DND-41 (cell line): ENCODE measurements at regions not wholly inside any gene's neighbourhood (a gene's known extent, or its start where the extent isn't known, plus 50 kb on each side); places are given as distances from the start of the nearest gene placed in this dataset.

ENCODE experiments used
- ATAC-seq: fragments of 200-7000 bp; cut with Tn5 transposase; 3 replicates; pipeline ENCODE4 v1.9.1; 2021; ENCODE audit warnings: low read depth; ENCODE audit not compliant: insufficient read depth
- DNase-seq: peaks from one replicate; pipeline ENCODE4 v3.0.0-alpha.2; 2020
- H2AFZ ChIP-seq: 2 replicates; pipeline ENCODE4 v1.6.0; 2012; ENCODE audit warnings: low read depth, low read length
- H3K27ac ChIP-seq: 2 replicates; pipeline ENCODE4 v1.5.1; 2012; ENCODE audit warnings: low read length, inconsistent platforms
- H3K27me3 ChIP-seq: fragments of 200-600 bp; sonication (generic); 2 replicates; pipeline ENCODE4 v1.6.0; 2012; ENCODE audit warnings: low read length, mild to moderate bottlenecking, inconsistent platforms; ENCODE audit not compliant: insufficient read depth, poor library complexity
- H3K36me3 ChIP-seq: 2 replicates; pipeline ENCODE4 v1.5.1; 2012; ENCODE audit warnings: low read length, inconsistent platforms; ENCODE audit not compliant: insufficient read depth
- H3K4me1 ChIP-seq: 2 replicates; pipeline ENCODE4 v1.5.1; 2012; ENCODE audit warnings: mild to moderate bottlenecking, low read length; ENCODE audit not compliant: insufficient read depth
- H3K4me2 ChIP-seq: 2 replicates; pipeline ENCODE4 v1.6.0; 2012; ENCODE audit warnings: mild to moderate bottlenecking, moderate library complexity, low read length, inconsistent platforms; ENCODE audit not compliant: insufficient read depth
- H3K4me3 ChIP-seq, 2 experiments: fragments of 200-600 bp in 1 of 2; shearing (Covaris generic) in 1 of 2; 2 replicates each; pipeline ENCODE4 v1.5.1; 2012 to 2016; ENCODE audit warnings: inconsistent platforms in 2 of 2, low read length in 2 of 2, mild to moderate bottlenecking in 2 of 2, low read depth in 1 of 2, moderate library complexity in 1 of 2
- H3K79me2 ChIP-seq: 2 replicates; pipeline ENCODE4 v1.6.0; 2012; ENCODE audit warnings: low read length, inconsistent platforms; ENCODE audit not compliant: insufficient read depth
- H3K9ac ChIP-seq: 2 replicates; pipeline ENCODE4 v1.6.0; 2012; ENCODE audit warnings: low read depth, mild to moderate bottlenecking, inconsistent platforms, low read length, moderate library complexity
- H3K9me3 ChIP-seq: 2 replicates; pipeline ENCODE4 v1.5.1; 2012; ENCODE audit warnings: low read length, moderate library complexity, mild to moderate bottlenecking, inconsistent platforms; ENCODE audit not compliant: insufficient read depth, severe bottlenecking
- H4K20me1 ChIP-seq: 2 replicates; pipeline ENCODE4 v1.6.0; 2012; ENCODE audit warnings: low read length; ENCODE audit not compliant: insufficient read depth
- CTCF ChIP-seq: IDR thresholded peaks from 2 replicates; pipeline ENCODE4 v1.5.1; 2012; ENCODE audit warnings: borderline replicate concordance, low read length, moderate library complexity, mild to moderate bottlenecking; ENCODE audit not compliant: poor library complexity, severe bottlenecking; ENCODE audit errors: extremely low read depth
- EZH2 ChIP-seq: IDR thresholded peaks from 3 replicates; pipeline ENCODE4 v1.6.1; 2012; ENCODE audit warnings: borderline replicate concordance, low read depth, mild to moderate bottlenecking, moderate library complexity, low read length, inconsistent platforms; ENCODE audit not compliant: severe bottlenecking

- H3K9me3 ChIP-seq, result no peaks in the 10 kb centered on the region
- no peaks in the 10 kb centered on the region for H3K27me3 ChIP-seq
- no peak overlapping the region for H2AFZ ChIP-seq
- no peak overlapping the region for H3K4me2 ChIP-seq
- no peaks in the 10 kb centered on the region for H3K4me1 ChIP-seq
- DNase-seq (no peak), ATAC-seq (no peak)
- no peak overlapping the region for H3K27ac ChIP-seq
- no peak overlapping the region for H3K9ac ChIP-seq
- no peaks in the 10 kb centered on the region for H4K20me1 ChIP-seq
- TF ChIP-seq EZH2, result no peak
- H3K4me3 ChIP-seq, result no peak overlapping the region
- no peaks in the 10 kb centered on the region for H3K36me3 ChIP-seq
- no peaks in the 10 kb centered on the region for H3K79me2 ChIP-seq
Observed at GRCh38 chr1:171424494-171424893, 60.8 kb upstream of the PRRC2C start.

GRCh38 chr1:171426645-171427044, 58.7 kb upstream of the PRRC2C start:
- no peaks in the 10 kb centered on the region for H3K4me1 ChIP-seq
- no peak for DNase-seq
- no peaks in the 10 kb centered on the region for H3K27me3 ChIP-seq
- H3K36me3 ChIP-seq, result no peaks in the 10 kb centered on the region
- no peak overlapping the region for H3K9ac ChIP-seq
- H3K9me3 ChIP-seq, result no peaks in the 10 kb centered on the region
- no peak overlapping the region for H3K4me3 ChIP-seq
- TF ChIP-seq CTCF, result no peak
- no peak for TF ChIP-seq EZH2
- H2AFZ ChIP-seq, result no peak overlapping the region
- ATAC-seq, result 0 out of 3 replicates have a peak, but pooled peaks have one; percentile 45
- H3K4me2 ChIP-seq, result no peak overlapping the region
- H4K20me1 ChIP-seq, result no peaks in the 10 kb centered on the region
- H3K27ac ChIP-seq, result no peak overlapping the region
- H3K79me2 ChIP-seq, result no peaks in the 10 kb centered on the region

GRCh38 chr1:171427852-171428471, 57.4 kb upstream of the PRRC2C start:
- Histone ChIP-seq H3K27me3 (no peaks in the 10 kb centered on the region), H3K79me2 (no peaks in the 10 kb centered on the region), H4K20me1 (no peaks in the 10 kb centered on the region), H3K4me1 (no peaks in the 10 kb centered on the region), H3K9me3 (no peaks in the 10 kb centered on the region), H3K4me3 (no peak overlapping the region), H3K9ac (no peak overlapping the region), H3K36me3 (no peaks in the 10 kb centered on the region), H2AFZ (no peak overlapping the region), H3K4me2 (no peak overlapping the region), H3K27ac (no peak overlapping the region)
- DNase-seq (no peak), ATAC-seq (no peak)
- no peak for TF ChIP-seq CTCF
- TF ChIP-seq EZH2, result no peak

DNA sequence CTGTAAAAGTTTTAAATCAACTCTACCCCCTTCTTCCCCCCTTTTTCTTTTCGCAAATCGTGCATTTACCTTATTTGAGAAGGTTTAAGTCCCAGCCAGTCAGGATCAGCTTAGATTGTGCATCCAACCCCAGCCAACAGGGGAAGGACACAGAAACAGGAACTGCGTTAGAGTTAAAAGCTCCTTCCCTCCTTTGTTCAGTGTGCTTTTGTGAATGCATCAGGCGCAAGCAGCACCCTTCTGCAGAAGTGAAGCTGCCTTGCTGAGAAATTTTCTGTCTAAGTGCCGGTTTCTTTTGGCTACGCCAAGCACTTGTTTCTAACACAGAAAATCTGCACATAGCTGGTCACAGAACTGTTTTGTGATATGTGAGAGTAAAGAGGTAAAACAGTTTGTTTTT, 56.2 kb upstream of the PRRC2C start:
- Histone ChIP-seq H3K36me3 (no peaks in the 10 kb centered on the region), H2AFZ (no peak overlapping the region), H3K4me3 (no peak overlapping the region), H3K9me3 (no peaks in the 10 kb centered on the region), H3K9ac (no peak overlapping the region), H3K27ac (no peak overlapping the region), H3K27me3 (no peaks in the 10 kb centered on the region), H4K20me1 (no peaks in the 10 kb centered on the region), H3K4me2 (no peak overlapping the region), H3K79me2 (no peaks in the 10 kb centered on the region), H3K4me1 (peaks cover 1% of the 10 kb centered on the region; the same call in 1 of the 2 replicates)
- no peak for TF ChIP-seq CTCF
- TF ChIP-seq EZH2, result no peak
- ATAC-seq (no peak), DNase-seq (no peak)
